DMS153 treated with DMSO at 0.1 percent for 48 hours (cell line): ENCODE measurements at regions not wholly inside any gene's neighbourhood (a gene's known extent, or its start where the extent isn't known, plus 50 kb on each side); places are given as distances from the start of the nearest gene placed in this dataset.

Experiments used
- DNase-seq: peaks from one replicate; lab custom pipeline; 2025; ENCODE audit not compliant: unreplicated experiment; lab: John Stamatoyannopoulos, UW

GRCh38 chr3:117168896-117169295, 459.3 kb downstream of the TUSC7 start:
- DNase-seq: no peak

- no peak for DNase-seq
Observed at GRCh38 chr3:117170094-117170493, 460.5 kb downstream of the TUSC7 start.

GRCh38 chr3:117171124-117171523, 461.5 kb downstream of the TUSC7 start:
- no peak for DNase-seq

GRCh38 chr3:117172426-117172825, 462.8 kb downstream of the TUSC7 start:
- DNase-seq: no peak

GRCh38 chr3:117181222-117181621, 471.6 kb downstream of the TUSC7 start:
- DNase-seq: no peak

GRCh38 chr3:117184574-117184973, 475.0 kb downstream of the TUSC7 start:
- DNase-seq: no peak

- no peak for DNase-seq
Observed at GRCh38 chr3:117191245-117191644, 481.7 kb downstream of the TUSC7 start.

- DNase-seq: no peak
Observed at GRCh38 chr3:117192888-117193287, 483.3 kb downstream of the TUSC7 start.

GRCh38 chr3:117193390-117193789, 483.8 kb downstream of the TUSC7 start:
- no peak for DNase-seq

GRCh38 chr3:117195034-117195433, 485.5 kb downstream of the TUSC7 start:
- DNase-seq: no peak

GRCh38 chr3:117200962-117201361, 491.4 kb downstream of the TUSC7 start:
- DNase-seq: no peak

GRCh38 chr3:117201901-117202774, 492.6 kb downstream of the TUSC7 start:
- DNase-seq: no peak

- DNase-seq: no peak
Observed at GRCh38 chr3:117217355-117217754, 507.8 kb downstream of the TUSC7 start.

- DNase-seq: no peak
Observed at GRCh38 chr3:117217760-117218316, 508.3 kb downstream of the TUSC7 start.

GRCh38 chr3:117218641-117219048, 509.1 kb downstream of the TUSC7 start:
- no peak for DNase-seq

GRCh38 chr3:117219296-117219695, 509.7 kb downstream of the TUSC7 start:
- no peak for DNase-seq

- no peak for DNase-seq
Observed at GRCh38 chr3:117226932-117227331, 517.4 kb downstream of the TUSC7 start.

- DNase-seq: no peak
Observed at GRCh38 chr3:117228466-117228865, 518.9 kb downstream of the TUSC7 start.

- DNase-seq: no peak
Observed at GRCh38 chr3:117230924-117231323, 521.3 kb downstream of the TUSC7 start.

- no peak for DNase-seq
Observed at GRCh38 chr3:117234331-117234730, 524.8 kb downstream of the TUSC7 start.

- no peak for DNase-seq
Observed at GRCh38 chr3:117235304-117235703, 525.7 kb downstream of the TUSC7 start.

- DNase-seq: peak; percentile 21
Observed at GRCh38 chr3:117238806-117239205, 529.2 kb downstream of the TUSC7 start.

GRCh38 chr3:117243657-117244056, 534.1 kb downstream of the TUSC7 start:
- no peak for DNase-seq
